MCF 10A (cell line): ENCODE measurements at regions not wholly inside any gene's neighbourhood (a gene's known extent, or its start where the extent isn't known, plus 50 kb on each side); places are given as distances from the start of the nearest gene placed in this dataset.

Experiments used
- BruUV-seq: library from RNA; stranded (reverse); fragments of 400-500 nt; replicated peaks from 2 replicates; lab custom pipeline; 2021; lab: Mats Ljungman, UMichigan
- CTCF ChIA-PET: fragments of 300-600 bp; sonication (Branson Sonifier 250); formaldehyde crosslinking; extraction: SDS; loops from one replicate; lab custom pipeline; 2021; ENCODE audit warnings: antibody characterized with exemption, inconsistent platforms; lab: Yijun Ruan, JAX
- POLR2A ChIA-PET: fragments of 300-600, 350-650 bp; sonication (Branson Sonifier 250); formaldehyde crosslinking; extraction: SDS; loops from one replicate; lab custom pipeline; 2020; ENCODE audit warnings: antibody characterized with exemption, inconsistent platforms; lab: Yijun Ruan, JAX
- DNase-seq: peaks from one replicate; pipeline ENCODE4 v3.0.0-alpha.2; 2018; ENCODE audit not compliant: unreplicated experiment
- H3K27ac Mint-ChIP-seq: one replicate; pipeline ENCODE4 v1.8.0; 2022; ENCODE audit warnings: mild to moderate bottlenecking, low read depth, mixed read lengths; ENCODE audit not compliant: unreplicated experiment
- H3K27me3 Mint-ChIP-seq: one replicate; pipeline ENCODE4 v1.8.0; 2022; ENCODE audit warnings: mixed read lengths; ENCODE audit not compliant: insufficient read depth, unreplicated experiment
- H3K36me3 Mint-ChIP-seq: one replicate; pipeline ENCODE4 v1.8.0; 2022; ENCODE audit warnings: mild to moderate bottlenecking, moderate library complexity, mixed read lengths; ENCODE audit not compliant: insufficient read depth, unreplicated experiment
- H3K4me1 Mint-ChIP-seq: one replicate; pipeline ENCODE4 v1.8.0; 2022; ENCODE audit warnings: mixed read lengths; ENCODE audit not compliant: insufficient read depth, unreplicated experiment
- H3K4me3 Mint-ChIP-seq: one replicate; pipeline ENCODE4 v1.8.0; 2022; ENCODE audit warnings: mild to moderate bottlenecking, moderate library complexity, mixed read lengths; ENCODE audit not compliant: unreplicated experiment
- H3K9me3 Mint-ChIP-seq: one replicate; pipeline ENCODE4 v1.8.0; 2022; ENCODE audit warnings: mixed read lengths; ENCODE audit not compliant: unreplicated experiment
- CTCF ChIP-seq: fragments of 200-600 bp; IDR thresholded peaks from one replicate; pipeline ENCODE4 v1.8.0; 2022; ENCODE audit warnings: antibody characterized with exemption, mild to moderate bottlenecking; ENCODE audit not compliant: unreplicated experiment
- intact Hi-C: fragments of 100-400 bp; cut with micrococcal nuclease; formaldehyde crosslinking; loops from 2 replicates; pipeline ENCODE4 v1.14.1; 2022

- POLR2A ChIA-PET = interaction anchor here (0.7 to 0.9 kb wide), 2 partner anchors 9 to 207 kb away, joined by 3 read pairs; no protein-coding TSS in a partner anchor
- DNase-seq = peak; percentile 68
- intact Hi-C loops = no loop called here
- Mint-ChIP-seq H3K27me3 (no peaks in the 10 kb centered on the region), H3K4me3 (no peak overlapping the region), H3K36me3 (no peaks in the 10 kb centered on the region), H3K4me1 (peaks cover 19% of the 10 kb centered on the region), H3K9me3 (peaks cover 6% of the 10 kb centered on the region), H3K27ac (peak overlapping the region; percentile 37)
- BruUV-seq = no TSS peak
- CTCF ChIA-PET = interaction anchor here (1.0 kb wide), 1 partner anchor 9 kb away, joined by 3 read pairs; no protein-coding TSS in a partner anchor
- TF ChIP-seq CTCF = no peak
Observed at GRCh38 chr4:36712013-36712412, 430.6 kb downstream of the DTHD1 start.

DNA sequence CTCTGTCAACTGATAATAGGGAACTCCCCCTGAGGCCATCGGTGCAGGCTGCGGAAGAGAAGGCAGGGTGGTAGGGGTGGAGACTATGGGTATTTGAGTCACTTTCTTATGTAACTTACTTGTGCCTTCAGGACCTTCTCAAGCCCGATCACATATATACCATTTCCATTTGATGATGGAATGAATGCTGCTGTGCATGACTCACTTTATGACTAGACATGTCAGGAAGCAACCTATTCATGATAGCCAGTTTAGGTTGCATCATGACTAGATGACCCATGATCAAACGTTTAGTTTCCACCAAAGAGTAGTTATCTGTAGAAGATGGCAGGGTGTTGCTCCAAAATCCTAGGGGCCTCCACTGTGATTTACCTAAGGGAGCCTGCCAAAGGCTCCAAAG, 435.5 kb downstream of the DTHD1 start:
- intact Hi-C loops = no loop called here
- Mint-ChIP-seq H3K27me3 (no peaks in the 10 kb centered on the region), H3K27ac (no peak overlapping the region), H3K4me3 (no peak overlapping the region), H3K9me3 (no peaks in the 10 kb centered on the region), H3K36me3 (no peaks in the 10 kb centered on the region), H3K4me1 (peaks cover 12% of the 10 kb centered on the region)
- no TSS peak for BruUV-seq
- peak; percentile 91 for DNase-seq
- POLR2A ChIA-PET = no interaction called here
- no peak for TF ChIP-seq CTCF
- CTCF ChIA-PET = no interaction called here

DNA sequence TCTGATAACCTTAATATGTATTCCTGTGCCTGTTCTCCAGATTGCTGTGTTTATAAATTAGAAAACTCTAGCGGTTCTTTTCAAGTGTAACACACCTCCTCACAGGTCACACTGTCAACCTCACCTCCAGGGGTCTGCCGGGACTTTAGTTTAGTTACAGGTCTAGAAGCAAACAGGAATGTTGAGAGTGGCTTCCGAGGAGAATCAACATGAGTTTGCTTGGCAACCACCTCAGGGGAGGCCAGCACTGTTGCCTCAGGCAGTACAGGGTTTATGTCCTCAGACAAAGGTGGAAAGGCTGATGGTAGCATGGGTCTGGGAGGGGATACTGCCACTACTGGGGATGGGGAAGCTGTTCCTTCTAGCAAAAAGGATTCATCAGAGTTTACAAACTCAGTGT, 438.0 kb downstream of the DTHD1 start:
- intact Hi-C loops = no loop called here
- no peak overlapping the region for H3K4me3 Mint-ChIP-seq
- ChIA-PET CTCF (no interaction called here), POLR2A (interaction anchor here (1.2 kb wide), 1 partner anchor 23 kb away, joined by 3 read pairs; no protein-coding TSS in a partner anchor)
- H3K9me3 Mint-ChIP-seq = no peaks in the 10 kb centered on the region
- H3K4me1 Mint-ChIP-seq = peaks cover 8% of the 10 kb centered on the region
- H3K27me3 Mint-ChIP-seq = no peaks in the 10 kb centered on the region
- no peaks in the 10 kb centered on the region for H3K36me3 Mint-ChIP-seq
- no TSS peak for BruUV-seq
- H3K27ac Mint-ChIP-seq = no peak overlapping the region
- no peak for TF ChIP-seq CTCF
- no peak for DNase-seq

GRCh38 chr4:36722986-36723385, 441.6 kb downstream of the DTHD1 start:
- Mint-ChIP-seq H3K4me1 (no peaks in the 10 kb centered on the region), H3K4me3 (no peak overlapping the region), H3K27me3 (no peaks in the 10 kb centered on the region), H3K9me3 (no peaks in the 10 kb centered on the region), H3K36me3 (no peaks in the 10 kb centered on the region), H3K27ac (no peak overlapping the region)
- ChIA-PET POLR2A (no interaction called here), CTCF (interaction anchor here (0.6 to 1.3 kb wide), 7 partner anchors 20 to 883 kb away, joined by 3 to 6 read pairs (median 3); no protein-coding TSS in a partner anchor)
- no TSS peak for BruUV-seq
- intact Hi-C loops = loop anchor here (2.0 to 10.0 kb wide), 2 partner anchors 308 to 660 kb away; no protein-coding TSS in a partner anchor
- no peak for DNase-seq
- peak; percentile 30 for TF ChIP-seq CTCF
